PFSK-1 (cell line): ENCODE measurements at regions not wholly inside any gene's neighbourhood (a gene's known extent, or its start where the extent isn't known, plus 50 kb on each side); places are given as distances from the start of the nearest gene placed in this dataset.

Experiments used
- POLR2AphosphoS5 ChIP-seq: IDR thresholded peaks from 2 replicates; pipeline ENCODE4 v1.6.1; 2012; ENCODE audit warnings: low read depth, mild to moderate bottlenecking, control low read depth, low read length, moderate library complexity
- SIN3A ChIP-seq: IDR thresholded peaks from 2 replicates; pipeline ENCODE4 v1.6.1; 2012; ENCODE audit warnings: mild to moderate bottlenecking, low read length, moderate library complexity, borderline replicate concordance; ENCODE audit not compliant: insufficient read depth
- TAF1 ChIP-seq: IDR thresholded peaks from 2 replicates; pipeline ENCODE4 v1.6.1; 2012; ENCODE audit warnings: low read length, control low read depth, borderline replicate concordance; ENCODE audit not compliant: insufficient read depth
- TF ChIP-seq, protein P1 (sequence below), 2 experiments: IDR thresholded peaks; 2 replicates each; pipeline versions ENCODE4 v1.6.1 to v1.8.0; 2011 to 2012; ENCODE audit warnings: low read depth in 2 of 2, low read length in 2 of 2, control low read depth in 1 of 2, inconsistent platforms in 1 of 2, mild to moderate bottlenecking in 1 of 2, moderate library complexity in 1 of 2; ENCODE audit not compliant: insufficient read depth in 1 of 2

DNA sequence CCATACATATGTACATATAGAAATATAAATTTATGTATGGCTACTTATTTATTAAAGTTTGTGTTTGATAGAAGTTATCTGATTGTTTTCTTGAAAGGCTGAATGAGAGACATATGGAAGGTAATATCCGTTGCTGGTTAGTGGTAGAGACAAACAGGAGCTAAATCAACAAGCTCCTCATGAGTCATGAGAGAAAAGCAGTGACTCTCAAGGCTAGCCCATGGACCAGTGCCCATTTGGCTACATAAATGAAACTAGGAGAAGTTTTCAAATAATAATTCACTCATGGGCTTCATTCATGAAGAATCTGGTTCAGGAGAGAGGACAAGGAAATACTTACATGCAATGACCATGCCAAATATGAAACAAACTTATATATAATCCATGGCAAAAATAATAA, 504.5 kb upstream of the ITGA1 start:
- TF ChIP-seq, protein P1, sequence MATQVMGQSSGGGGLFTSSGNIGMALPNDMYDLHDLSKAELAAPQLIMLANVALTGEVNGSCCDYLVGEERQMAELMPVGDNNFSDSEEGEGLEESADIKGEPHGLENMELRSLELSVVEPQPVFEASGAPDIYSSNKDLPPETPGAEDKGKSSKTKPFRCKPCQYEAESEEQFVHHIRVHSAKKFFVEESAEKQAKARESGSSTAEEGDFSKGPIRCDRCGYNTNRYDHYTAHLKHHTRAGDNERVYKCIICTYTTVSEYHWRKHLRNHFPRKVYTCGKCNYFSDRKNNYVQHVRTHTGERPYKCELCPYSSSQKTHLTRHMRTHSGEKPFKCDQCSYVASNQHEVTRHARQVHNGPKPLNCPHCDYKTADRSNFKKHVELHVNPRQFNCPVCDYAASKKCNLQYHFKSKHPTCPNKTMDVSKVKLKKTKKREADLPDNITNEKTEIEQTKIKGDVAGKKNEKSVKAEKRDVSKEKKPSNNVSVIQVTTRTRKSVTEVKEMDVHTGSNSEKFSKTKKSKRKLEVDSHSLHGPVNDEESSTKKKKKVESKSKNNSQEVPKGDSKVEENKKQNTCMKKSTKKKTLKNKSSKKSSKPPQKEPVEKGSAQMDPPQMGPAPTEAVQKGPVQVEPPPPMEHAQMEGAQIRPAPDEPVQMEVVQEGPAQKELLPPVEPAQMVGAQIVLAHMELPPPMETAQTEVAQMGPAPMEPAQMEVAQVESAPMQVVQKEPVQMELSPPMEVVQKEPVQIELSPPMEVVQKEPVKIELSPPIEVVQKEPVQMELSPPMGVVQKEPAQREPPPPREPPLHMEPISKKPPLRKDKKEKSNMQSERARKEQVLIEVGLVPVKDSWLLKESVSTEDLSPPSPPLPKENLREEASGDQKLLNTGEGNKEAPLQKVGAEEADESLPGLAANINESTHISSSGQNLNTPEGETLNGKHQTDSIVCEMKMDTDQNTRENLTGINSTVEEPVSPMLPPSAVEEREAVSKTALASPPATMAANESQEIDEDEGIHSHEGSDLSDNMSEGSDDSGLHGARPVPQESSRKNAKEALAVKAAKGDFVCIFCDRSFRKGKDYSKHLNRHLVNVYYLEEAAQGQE (IDR thresholded peaks at IDR 0.05; ENCODE audit: insufficient read depth in 1 of 2, low read depth in 2 of 2, low read length in 2 of 2) = no peak
- TF ChIP-seq TAF1 (no peak), POLR2AphosphoS5 (no peak), SIN3A (no peak)
